NT2/D1 (cell line): ENCODE measurements at regions not wholly inside any gene's neighbourhood (a gene's known extent, or its start where the extent isn't known, plus 50 kb on each side); places are given as distances from the start of the nearest gene placed in this dataset.

Source experiments
- YY1 ChIP-seq: IDR thresholded peaks from 2 replicates; pipeline ENCODE4 v1.6.1; 2011; ENCODE audit not compliant: insufficient read length, insufficient read depth
- ZNF274 ChIP-seq: IDR thresholded peaks from 2 replicates; pipeline ENCODE4 v1.6.1; 2011; ENCODE audit warnings: mild to moderate bottlenecking, low read depth, low read length

GRCh38 chr2:78540255-78540654 lies 485.2 kb upstream of the REG3G start:
- TF ChIP-seq YY1 = no peak
- no peak for TF ChIP-seq ZNF274
